Inflammatory macrophage treated with lipopolysaccharide for 4 hours (primary cell): ENCODE measurements at regions not wholly inside any gene's neighbourhood (a gene's known extent, or its start where the extent isn't known, plus 50 kb on each side); places are given as distances from the start of the nearest gene placed in this dataset.

Experiments
- DNase-seq: peaks from one replicate; pipeline ENCODE4 v3.0.0-alpha.2; 2020

- DNase-seq = no peak
Observed at GRCh38 chr5:2602451-2603271, 148.8 kb downstream of the IRX2 start.

GRCh38 chr5:2598503-2598902 is 153.0 kb downstream of the IRX2 start:
- DNase-seq = no peak

- no peak for DNase-seq
Observed at GRCh38 chr5:2594701-2595100, 156.8 kb downstream of the IRX2 start.

- DNase-seq = no peak
Observed at GRCh38 chr5:2592766-2593165, 158.7 kb downstream of the IRX2 start.

- no peak for DNase-seq
Observed at GRCh38 chr5:2591777-2592453, 159.6 kb downstream of the IRX2 start.

GRCh38 chr5:2588850-2589501 is 162.5 kb downstream of the IRX2 start:
- no peak for DNase-seq

- no peak for DNase-seq
Observed at GRCh38 chr5:2587189-2588031, 164.1 kb downstream of the IRX2 start.

GRCh38 chr5:2586016-2586715 is 165.3 kb downstream of the IRX2 start:
- no peak for DNase-seq

GRCh38 chr5:2584579-2585269 is 166.8 kb downstream of the IRX2 start:
- no peak for DNase-seq

- DNase-seq = no peak
Observed at GRCh38 chr5:2582507-2582906, 169.0 kb downstream of the IRX2 start.

GRCh38 chr5:2582106-2582505 is 169.4 kb downstream of the IRX2 start:
- DNase-seq = no peak

GRCh38 chr5:2581418-2581817 is 170.1 kb downstream of the IRX2 start:
- DNase-seq = no peak

GRCh38 chr5:2579126-2579525 is 172.4 kb downstream of the IRX2 start:
- no peak for DNase-seq

- no peak for DNase-seq
Observed at GRCh38 chr5:2577312-2578036, 174.0 kb downstream of the IRX2 start.

- DNase-seq = no peak
Observed at GRCh38 chr5:2576823-2577222, 174.7 kb downstream of the IRX2 start.

GRCh38 chr5:2575871-2576270 is 175.6 kb downstream of the IRX2 start:
- DNase-seq = no peak

- no peak for DNase-seq
Observed at GRCh38 chr5:2575292-2575691, 176.2 kb downstream of the IRX2 start.

- DNase-seq = no peak
Observed at GRCh38 chr5:2574155-2574554, 177.3 kb downstream of the IRX2 start.

GRCh38 chr5:2570586-2570985 is 180.9 kb downstream of the IRX2 start:
- DNase-seq = no peak

GRCh38 chr5:2569774-2570542 is 181.5 kb downstream of the IRX2 start:
- DNase-seq = no peak
